GM12891 (cell line): ENCODE measurements at regions not wholly inside any gene's neighbourhood (a gene's known extent, or its start where the extent isn't known, plus 50 kb on each side); places are given as distances from the start of the nearest gene placed in this dataset.

ENCODE experiments used
- POLR2A ChIP-seq: IDR thresholded peaks from 2 replicates; pipeline ENCODE4 v1.6.1; 2011; ENCODE audit warnings: low read depth, low read length, control low read depth
- POLR2AphosphoS5 ChIP-seq: IDR thresholded peaks from 2 replicates; pipeline ENCODE4 v1.6.1; 2011; ENCODE audit warnings: low read depth, low read length, control low read depth
- TAF1 ChIP-seq: IDR thresholded peaks from 2 replicates; pipeline ENCODE4 v1.6.1; 2011; ENCODE audit warnings: low read depth, low read length, control low read depth

DNA sequence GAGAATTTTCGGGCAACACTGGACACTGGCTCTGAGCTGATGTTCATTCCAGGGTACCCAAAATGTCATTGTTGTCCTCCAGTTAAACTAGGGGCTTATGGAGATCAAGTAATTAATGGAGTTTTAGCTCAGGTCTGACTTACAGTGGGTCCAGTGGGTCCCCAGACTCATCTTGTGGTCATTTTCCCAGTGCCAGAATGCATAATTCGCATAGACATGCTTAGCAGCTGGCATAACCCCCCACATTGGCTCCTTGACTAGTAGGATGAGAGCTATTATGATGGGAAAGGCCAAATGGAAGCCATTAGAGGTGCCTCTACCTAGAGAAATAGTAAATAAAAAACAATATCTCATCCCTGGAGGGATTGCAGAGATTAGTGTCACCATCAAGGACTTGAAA, 818.9 kb downstream of the TMTC2 start:
- TF ChIP-seq TAF1 (no peak), POLR2A (no peak), POLR2AphosphoS5 (no peak)
